ENCODE measurements at regions not wholly inside any gene's neighbourhood (a gene's known extent, or its start where the extent isn't known, plus 50 kb on each side); places are given as distances from the start of the nearest gene placed in this dataset.

DNA sequence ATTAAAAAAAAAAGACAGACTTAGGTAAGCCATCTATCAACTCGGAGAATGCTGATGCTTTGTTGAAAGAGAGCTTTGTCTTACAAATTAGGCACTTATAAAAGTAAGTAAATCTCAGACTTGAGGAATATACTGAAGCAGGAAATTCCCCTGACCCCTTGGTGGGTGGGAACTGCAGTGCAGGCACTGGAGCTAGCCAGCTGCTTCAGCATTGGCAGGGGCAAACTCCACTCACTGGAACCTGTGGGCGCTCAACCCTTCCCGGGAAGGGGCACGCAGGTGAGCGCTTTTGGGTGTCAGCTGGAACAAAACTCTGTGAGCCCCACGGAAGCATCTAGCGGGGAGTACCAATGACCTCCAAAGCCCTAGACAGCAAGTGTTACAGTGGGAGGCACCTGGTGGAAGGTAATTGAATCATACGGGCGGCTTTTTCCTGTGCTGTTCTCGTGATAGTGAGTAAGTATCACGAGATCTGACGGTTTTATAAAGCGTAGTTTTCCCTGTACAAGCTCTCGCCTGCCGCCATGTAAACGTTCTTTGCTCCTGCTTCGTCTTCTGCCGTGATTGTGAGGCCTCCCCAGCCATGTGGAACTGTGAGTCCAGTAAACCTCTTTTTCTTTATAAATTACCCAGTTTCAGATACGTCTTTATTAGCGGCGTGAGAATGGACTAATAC, 628.0 kb upstream of the CDH18 start:
- no peaks in the 10 kb centered on the region for H3K4me1 ChIP-seq (ENCODE audit: control insufficient read depth in 1 of 2, low read depth in 2 of 2)
- DNase-seq (ENCODE audit: low spot score) (no peak), ATAC-seq (ENCODE audit: insufficient number of reproducible peaks, low FRiP score, low read depth) (no peak)
- no peaks in the 10 kb centered on the region for H3K27me3 ChIP-seq (replicated peaks; ENCODE audit: insufficient read depth)
- peaks cover 4% of the 10 kb centered on the region for H3K9me3 ChIP-seq
- no peak overlapping the region for H3K27ac ChIP-seq
- no peak overlapping the region for H3K4me3 ChIP-seq
- TF ChIP-seq, protein P1, sequence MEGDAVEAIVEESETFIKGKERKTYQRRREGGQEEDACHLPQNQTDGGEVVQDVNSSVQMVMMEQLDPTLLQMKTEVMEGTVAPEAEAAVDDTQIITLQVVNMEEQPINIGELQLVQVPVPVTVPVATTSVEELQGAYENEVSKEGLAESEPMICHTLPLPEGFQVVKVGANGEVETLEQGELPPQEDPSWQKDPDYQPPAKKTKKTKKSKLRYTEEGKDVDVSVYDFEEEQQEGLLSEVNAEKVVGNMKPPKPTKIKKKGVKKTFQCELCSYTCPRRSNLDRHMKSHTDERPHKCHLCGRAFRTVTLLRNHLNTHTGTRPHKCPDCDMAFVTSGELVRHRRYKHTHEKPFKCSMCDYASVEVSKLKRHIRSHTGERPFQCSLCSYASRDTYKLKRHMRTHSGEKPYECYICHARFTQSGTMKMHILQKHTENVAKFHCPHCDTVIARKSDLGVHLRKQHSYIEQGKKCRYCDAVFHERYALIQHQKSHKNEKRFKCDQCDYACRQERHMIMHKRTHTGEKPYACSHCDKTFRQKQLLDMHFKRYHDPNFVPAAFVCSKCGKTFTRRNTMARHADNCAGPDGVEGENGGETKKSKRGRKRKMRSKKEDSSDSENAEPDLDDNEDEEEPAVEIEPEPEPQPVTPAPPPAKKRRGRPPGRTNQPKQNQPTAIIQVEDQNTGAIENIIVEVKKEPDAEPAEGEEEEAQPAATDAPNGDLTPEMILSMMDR (IDR thresholded peaks at IDR 0.05), result no peak
- H3K36me3 ChIP-seq, result no peaks in the 10 kb centered on the region

DNA sequence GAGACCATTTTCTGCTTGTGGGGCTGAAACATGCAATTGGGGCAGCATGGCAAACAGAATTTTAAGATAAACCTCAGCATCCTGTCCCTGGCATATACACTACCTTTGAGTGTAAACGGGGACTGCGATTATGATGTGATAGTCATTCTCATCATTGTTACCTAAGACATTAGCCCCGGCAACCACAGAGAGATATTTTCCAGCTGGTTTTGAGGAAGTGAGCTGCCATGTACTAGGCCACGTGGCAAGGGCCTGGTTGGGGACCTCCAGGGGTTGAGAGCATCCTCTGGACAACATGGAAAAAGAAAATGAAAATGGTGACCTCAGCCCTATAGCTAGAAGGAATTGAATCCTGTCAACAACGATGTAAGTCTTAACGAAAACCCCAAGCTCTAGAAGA, 623.6 kb upstream of the CDH18 start:
- ATAC-seq (ENCODE audit: insufficient number of reproducible peaks, low FRiP score, low read depth) (no peak), DNase-seq (ENCODE audit: low spot score) (no peak)
- no peak overlapping the region for H3K27ac ChIP-seq
- no peaks in the 10 kb centered on the region for H3K27me3 ChIP-seq (replicated peaks; ENCODE audit: insufficient read depth)
- TF ChIP-seq, protein P1 (IDR thresholded peaks at IDR 0.05), result no peak
- no peak overlapping the region for H3K4me3 ChIP-seq
- H3K4me1 ChIP-seq (ENCODE audit: control insufficient read depth in 1 of 2, low read depth in 2 of 2), result no peaks in the 10 kb centered on the region
- H3K36me3 ChIP-seq, result no peaks in the 10 kb centered on the region
- peaks cover 4% of the 10 kb centered on the region for H3K9me3 ChIP-seq

DNA sequence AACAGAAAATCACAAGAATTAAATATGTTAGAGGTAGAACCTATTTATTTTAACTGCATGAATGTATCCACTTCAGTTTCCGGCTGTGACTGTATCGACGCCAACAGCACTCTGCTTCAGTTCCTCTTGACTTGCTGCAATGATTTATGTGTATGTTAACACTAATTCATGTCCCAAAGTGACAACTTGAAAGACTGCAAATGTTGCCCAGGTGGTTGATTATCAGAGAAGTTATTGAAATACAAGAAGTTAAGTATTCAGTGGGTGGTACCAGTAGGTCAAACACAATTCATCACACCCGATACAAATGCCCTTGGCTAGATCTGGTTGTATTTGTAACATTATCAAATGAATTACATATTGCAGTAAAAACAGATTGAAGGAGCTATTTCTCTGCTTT, 622.7 kb upstream of the CDH18 start:
- H3K4me1 ChIP-seq (ENCODE audit: control insufficient read depth in 1 of 2, low read depth in 2 of 2), result no peaks in the 10 kb centered on the region
- no peaks in the 10 kb centered on the region for H3K36me3 ChIP-seq
- H3K9me3 ChIP-seq, result peaks cover 4% of the 10 kb centered on the region
- TF ChIP-seq, protein P1 (IDR thresholded peaks at IDR 0.05), result no peak
- H3K27ac ChIP-seq, result no peak overlapping the region
- DNase-seq (ENCODE audit: low spot score), result no peak
- ATAC-seq (ENCODE audit: insufficient number of reproducible peaks, low FRiP score, low read depth), result no peak
- no peaks in the 10 kb centered on the region for H3K27me3 ChIP-seq (replicated peaks; ENCODE audit: insufficient read depth)
- H3K4me3 ChIP-seq, result no peak overlapping the region

DNA sequence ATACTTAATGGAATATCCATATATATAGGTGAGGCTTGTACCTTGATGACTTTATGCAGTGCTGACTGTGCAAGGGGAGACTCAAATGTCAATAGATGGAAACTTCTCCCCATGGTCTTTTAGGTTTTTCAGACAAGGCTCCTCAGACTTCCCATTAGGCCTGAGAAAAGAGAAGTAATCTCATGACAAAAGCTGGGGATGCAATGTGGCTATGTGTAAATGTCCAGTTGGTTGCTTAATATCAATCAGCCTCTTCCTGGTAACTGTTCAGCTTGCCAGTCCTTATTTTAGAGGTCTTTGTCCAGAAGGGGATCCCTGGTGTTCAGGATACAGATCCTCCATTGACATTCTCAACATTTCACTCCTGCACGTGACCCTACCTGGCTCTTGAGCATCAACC, 621.1 kb upstream of the CDH18 start:
- Histone ChIP-seq H3K27ac (no peak overlapping the region), H3K36me3 (no peaks in the 10 kb centered on the region), H3K4me1 (ENCODE audit: control insufficient read depth in 1 of 2, low read depth in 2 of 2) (no peaks in the 10 kb centered on the region), H3K9me3 (peaks cover 4% of the 10 kb centered on the region), H3K4me3 (no peak overlapping the region), H3K27me3 (replicated peaks; ENCODE audit: insufficient read depth) (no peaks in the 10 kb centered on the region)
- ATAC-seq (ENCODE audit: insufficient number of reproducible peaks, low FRiP score, low read depth) (no peak), DNase-seq (ENCODE audit: low spot score) (no peak)
- TF ChIP-seq, protein P1 (IDR thresholded peaks at IDR 0.05), result no peak

DNA sequence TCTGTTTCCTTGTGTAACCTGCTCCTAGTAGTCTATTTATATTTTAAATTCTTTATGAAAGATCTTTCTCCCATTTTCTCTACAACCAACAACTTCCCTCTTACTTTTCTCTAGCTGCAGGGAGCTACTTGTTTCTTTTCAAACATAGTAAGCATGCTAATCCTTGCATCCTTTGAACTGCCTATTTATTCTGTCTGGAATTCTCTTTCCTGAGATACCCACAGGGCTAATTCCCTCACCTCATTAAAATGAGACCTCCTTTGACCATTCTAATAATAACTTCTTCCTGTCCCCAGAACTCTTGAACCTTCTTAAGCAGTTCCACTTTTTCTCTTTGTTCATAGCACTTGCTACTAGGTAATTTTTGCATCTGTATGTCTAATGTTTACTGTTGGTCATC, 620.6 kb upstream of the CDH18 start:
- Histone ChIP-seq H3K9me3 (peaks cover 4% of the 10 kb centered on the region), H3K36me3 (no peaks in the 10 kb centered on the region), H3K27ac (no peak overlapping the region), H3K4me3 (no peak overlapping the region), H3K27me3 (replicated peaks; ENCODE audit: insufficient read depth) (no peaks in the 10 kb centered on the region), H3K4me1 (ENCODE audit: control insufficient read depth in 1 of 2, low read depth in 2 of 2) (no peaks in the 10 kb centered on the region)
- ATAC-seq (ENCODE audit: insufficient number of reproducible peaks, low FRiP score, low read depth), result no peak
- TF ChIP-seq, protein P1 (IDR thresholded peaks at IDR 0.05), result no peak
- no peak for DNase-seq (ENCODE audit: low spot score)
